Erythroblast (primary cell): ENCODE measurements at regions not wholly inside any gene's neighbourhood (a gene's known extent, or its start where the extent isn't known, plus 50 kb on each side); places are given as distances from the start of the nearest gene placed in this dataset.

Experiments used
- GATA1 ChIP-seq: IDR thresholded peaks from 2 replicates; pipeline ENCODE4 v1.6.1; 2011; ENCODE audit warnings: low read depth, mild to moderate bottlenecking, control low read depth, low read length, moderate library complexity
- POLR2A ChIP-seq: IDR thresholded peaks from 2 replicates; pipeline ENCODE4 v1.6.1; 2011; ENCODE audit warnings: mild to moderate bottlenecking, low read length

DNA sequence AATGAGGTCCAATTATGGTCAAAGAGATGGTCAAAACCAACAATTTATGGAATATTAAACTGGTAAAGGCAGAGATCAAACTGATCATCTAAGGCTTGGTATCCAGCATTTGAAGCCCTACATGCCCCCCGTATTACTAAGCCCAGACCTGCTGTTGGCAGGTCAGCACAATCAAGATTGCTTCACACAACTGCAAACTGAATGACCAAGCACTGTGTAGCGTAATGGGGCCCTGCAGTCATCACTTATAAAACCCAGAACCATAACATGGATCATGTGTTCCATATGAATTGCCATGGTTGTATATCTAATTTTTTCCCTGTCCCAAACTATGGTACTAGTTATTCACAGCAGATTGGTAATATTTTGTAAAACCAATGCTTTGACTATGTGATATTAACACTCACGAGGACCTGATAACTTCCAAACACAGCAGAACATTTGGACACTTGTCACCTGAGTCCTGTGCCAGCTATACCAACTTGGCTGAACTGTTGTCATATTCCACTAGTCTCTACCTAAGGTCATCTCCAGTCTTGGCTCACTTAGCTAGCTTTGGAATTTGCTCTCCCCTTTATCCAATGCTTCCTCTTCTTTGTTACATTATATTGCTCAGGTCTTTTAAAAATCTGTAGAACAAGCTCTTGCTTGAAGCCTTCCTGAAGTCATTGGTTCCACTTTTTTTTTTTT is 81.7 kb upstream of the HMHB1 start:
- TF ChIP-seq POLR2A (no peak), GATA1 (no peak)
